H9 (cell line): ENCODE measurements at regions not wholly inside any gene's neighbourhood (a gene's known extent, or its start where the extent isn't known, plus 50 kb on each side); places are given as distances from the start of the nearest gene placed in this dataset.

Experiments used
- DNase-seq: peaks from one replicate; pipeline ENCODE4 v3.0.0-alpha.2; 2017
- H2AFZ ChIP-seq: one replicate; pipeline ENCODE4 v1.6.1; 2013; ENCODE audit warnings: mild to moderate bottlenecking, low read length, control low read depth, moderate library complexity
- H2AK5ac ChIP-seq: 2 replicates; pipeline ENCODE4 v1.6.1; 2013; ENCODE audit warnings: low read length, control low read depth, mixed read lengths; ENCODE audit not compliant: insufficient read length
- H2BK120ac ChIP-seq: one replicate; pipeline ENCODE4 v1.6.1; 2013; ENCODE audit warnings: low read depth, mild to moderate bottlenecking, low read length, control low read depth, inconsistent platforms; ENCODE audit not compliant: poor library complexity, severe bottlenecking
- H2BK12ac ChIP-seq: 2 replicates; pipeline ENCODE4 v1.6.1; 2013; ENCODE audit warnings: low read length, control low read depth, mixed read lengths, low read depth; ENCODE audit not compliant: insufficient read length
- H2BK15ac ChIP-seq: 2 replicates; pipeline ENCODE4 v1.6.1; 2013; ENCODE audit warnings: low read depth, low read length, control low read depth
- H2BK20ac ChIP-seq: one replicate; pipeline ENCODE4 v1.6.1; 2013; ENCODE audit warnings: low read depth, mild to moderate bottlenecking, low read length, control low read depth, inconsistent platforms; ENCODE audit not compliant: poor library complexity, severe bottlenecking
- H2BK5ac ChIP-seq: 2 replicates; pipeline ENCODE4 v1.6.1; 2013; ENCODE audit warnings: low read length, control low read depth, mixed read lengths; ENCODE audit not compliant: insufficient read length
- H3K14ac ChIP-seq: 2 replicates; pipeline ENCODE4 v1.6.1; 2013; ENCODE audit warnings: low read length, control low read depth; ENCODE audit not compliant: insufficient read depth
- H3K18ac ChIP-seq: 2 replicates; pipeline ENCODE4 v1.6.1; 2013; ENCODE audit warnings: low read depth, mild to moderate bottlenecking, mixed read lengths, low read length, control low read depth; ENCODE audit not compliant: insufficient read length
- H3K23ac ChIP-seq: 2 replicates; pipeline ENCODE4 v1.6.1; 2013; ENCODE audit warnings: low read length, control low read depth, mixed read lengths, low read depth; ENCODE audit not compliant: insufficient read length
- H3K23me2 ChIP-seq: 2 replicates; pipeline ENCODE4 v1.6.1; 2013; ENCODE audit warnings: low read depth, mild to moderate bottlenecking, mixed read lengths, low read length, control low read depth; ENCODE audit not compliant: insufficient read length, poor library complexity, severe bottlenecking
- H3K27ac ChIP-seq: 2 replicates; pipeline ENCODE4 v1.5.1; 2013; ENCODE audit warnings: low read length, control low read depth, mixed read lengths, low read depth; ENCODE audit not compliant: insufficient read length
- H3K27me3 ChIP-seq: 2 replicates; pipeline ENCODE4 v1.6.1; 2013; ENCODE audit warnings: low read length, control low read depth, inconsistent platforms; ENCODE audit not compliant: insufficient read depth
- H3K4ac ChIP-seq: 2 replicates; pipeline ENCODE4 v1.6.1; 2013; ENCODE audit warnings: low read depth, mild to moderate bottlenecking, control low read depth, inconsistent platforms, low read length, moderate library complexity
- H3K4me1 ChIP-seq: 2 replicates; pipeline ENCODE4 v1.6.1; 2013; ENCODE audit warnings: low read length, control low read depth, inconsistent platforms; ENCODE audit not compliant: insufficient read depth
- H3K4me2 ChIP-seq: 2 replicates; pipeline ENCODE4 v1.6.1; 2013; ENCODE audit warnings: low read length, control low read depth, mixed read lengths; ENCODE audit not compliant: insufficient read length, insufficient read depth
- H3K56ac ChIP-seq: 2 replicates; pipeline ENCODE4 v1.6.1; 2013; ENCODE audit warnings: low read depth, mild to moderate bottlenecking, mixed read lengths, low read length, control low read depth; ENCODE audit not compliant: insufficient read length
- H3K79me1 ChIP-seq: 2 replicates; pipeline ENCODE4 v1.6.1; 2013; ENCODE audit warnings: low read depth, mild to moderate bottlenecking, moderate library complexity, low read length, control low read depth, inconsistent platforms; ENCODE audit not compliant: insufficient read depth, poor library complexity, severe bottlenecking
- H3K79me2 ChIP-seq: 2 replicates; pipeline ENCODE4 v1.6.1; 2013; ENCODE audit warnings: low read length, control low read depth, inconsistent platforms; ENCODE audit not compliant: insufficient read depth
- H3K9ac ChIP-seq: 2 replicates; pipeline ENCODE4 v1.6.1; 2013; ENCODE audit warnings: low read length, control low read depth, mixed read lengths; ENCODE audit not compliant: insufficient read length; ENCODE audit errors: extremely low read depth
- H3K9me3 ChIP-seq: one replicate; pipeline ENCODE4 v1.6.1; 2013; ENCODE audit warnings: low read depth, low read length, inconsistent platforms; ENCODE audit not compliant: control insufficient read depth
- H3T11ph ChIP-seq: one replicate; pipeline ENCODE4 v1.6.1; 2013; ENCODE audit warnings: mild to moderate bottlenecking, low read length, control low read depth, inconsistent platforms
- H4K20me1 ChIP-seq: one replicate; pipeline ENCODE4 v1.6.1; 2013; ENCODE audit not compliant: control insufficient read depth, insufficient read length, insufficient read depth
- H4K5ac ChIP-seq: 2 replicates; pipeline ENCODE4 v1.6.1; 2013; ENCODE audit warnings: low read depth, mild to moderate bottlenecking, mixed read lengths, low read length, control low read depth; ENCODE audit not compliant: insufficient read length
- H4K8ac ChIP-seq: replicated peaks from 2 replicates; pipeline ENCODE4 v1.6.1; 2013; ENCODE audit warnings: low read length, control low read depth, mixed read lengths, low read depth; ENCODE audit not compliant: insufficient read length
- H4K91ac ChIP-seq: 2 replicates; pipeline ENCODE4 v1.6.1; 2013; ENCODE audit warnings: low read depth, mild to moderate bottlenecking, moderate library complexity, mixed read lengths, low read length, control low read depth; ENCODE audit not compliant: insufficient read length
- H3K27ac Mint-ChIP-seq, 3 experiments: 2 replicates in 2 of 3; 3 replicates in 1 of 3; pipeline ENCODE4 v1.8.0; 2020 to 2021; ENCODE audit warnings: mixed read lengths in 3 of 3, mild to moderate bottlenecking in 1 of 3, moderate library complexity in 1 of 3
- H3K27me3 Mint-ChIP-seq: 2 replicates; pipeline ENCODE4 v1.8.0; 2021; ENCODE audit warnings: low read depth, mild to moderate bottlenecking, moderate library complexity, mixed read lengths
- H3K36me3 Mint-ChIP-seq, 3 experiments: 2 replicates in 2 of 3; 3 replicates in 1 of 3; pipeline ENCODE4 v1.8.0; 2020 to 2021; ENCODE audit warnings: low read depth in 3 of 3, mixed read lengths in 3 of 3; ENCODE audit not compliant: insufficient read depth in 1 of 3
- H3K4me1 Mint-ChIP-seq, 2 experiments: 2 replicates each; pipeline ENCODE4 v1.8.0; 2020; ENCODE audit warnings: mixed read lengths in 2 of 2
- H3K4me3 Mint-ChIP-seq, 2 experiments: 2 replicates in 1 of 2; 3 replicates in 1 of 2; pipeline ENCODE4 v1.8.0; 2020 to 2021; ENCODE audit warnings: mild to moderate bottlenecking in 2 of 2, mixed read lengths in 2 of 2, moderate library complexity in 1 of 2
- H3K9me3 Mint-ChIP-seq, 2 experiments: 2 replicates in 1 of 2; 3 replicates in 1 of 2; pipeline ENCODE4 v1.8.0; 2020; ENCODE audit warnings: mild to moderate bottlenecking in 2 of 2, mixed read lengths in 2 of 2, moderate library complexity in 1 of 2
- CTCF ChIP-seq: fragments of 200-600 bp; sonication (generic); conservative IDR thresholded peaks from 3 replicates; pipeline ENCODE4 v1.8.0; 2021; ENCODE audit warnings: antibody characterized with exemption, mild to moderate bottlenecking

- no peaks in the 10 kb centered on the region for H3K9me3 ChIP-seq
- Mint-ChIP-seq H3K9me3 (peaks cover 2 to 8% of the 10 kb centered on the region in 2 experiments; a peak in 3 of 5 replicates), H3K4me3 (no peak overlapping the region), H3K27ac (peak overlapping the region in 2 of 3 experiments; percentile 59 to 67; a peak in 2 of 7 replicates), H3K27me3 (no peaks in the 10 kb centered on the region), H3K36me3 (peaks cover 0 to 10% (median 7%) of the 10 kb centered on the region in 3 experiments; a peak in 4 of 7 replicates), H3K4me1 (peaks cover 19 to 24% of the 10 kb centered on the region in 2 experiments)
- H3K4me1 ChIP-seq: no peaks in the 10 kb centered on the region
- no peak overlapping the region for H3T11ph ChIP-seq
- no peaks in the 10 kb centered on the region for H3K23me2 ChIP-seq
- no peak overlapping the region for H2BK120ac ChIP-seq
- H3K79me2 ChIP-seq: no peaks in the 10 kb centered on the region
- no peak overlapping the region for H2BK5ac ChIP-seq
- no peak overlapping the region for H3K18ac ChIP-seq
- H3K27ac ChIP-seq: no peak overlapping the region
- H3K9ac ChIP-seq: no peak overlapping the region
- no peaks in the 10 kb centered on the region for H4K20me1 ChIP-seq
- no peak overlapping the region for H3K4me2 ChIP-seq
- no peak overlapping the region for H4K8ac ChIP-seq
- no peak overlapping the region for H4K91ac ChIP-seq
- no peak overlapping the region for H2AK5ac ChIP-seq
- TF ChIP-seq CTCF: no peak
- H3K14ac ChIP-seq: no peak overlapping the region
- no peak overlapping the region for H2BK20ac ChIP-seq
- H3K79me1 ChIP-seq: no peaks in the 10 kb centered on the region
- H2BK15ac ChIP-seq: no peak overlapping the region
- no peak overlapping the region for H4K5ac ChIP-seq
- no peak overlapping the region for H2BK12ac ChIP-seq
- DNase-seq: no peak
- no peak overlapping the region for H3K56ac ChIP-seq
- no peak overlapping the region for H3K23ac ChIP-seq
- no peak overlapping the region for H3K4ac ChIP-seq
- H2AFZ ChIP-seq: no peak overlapping the region
- H3K27me3 ChIP-seq: no peaks in the 10 kb centered on the region
Observed at GRCh38 chr16:72644911-72645310, 403.0 kb downstream of the ZFHX3 start.
